ENCODE measurements at regions not wholly inside any gene's neighbourhood (a gene's known extent, or its start where the extent isn't known, plus 50 kb on each side); places are given as distances from the start of the nearest gene placed in this dataset.

DNA sequence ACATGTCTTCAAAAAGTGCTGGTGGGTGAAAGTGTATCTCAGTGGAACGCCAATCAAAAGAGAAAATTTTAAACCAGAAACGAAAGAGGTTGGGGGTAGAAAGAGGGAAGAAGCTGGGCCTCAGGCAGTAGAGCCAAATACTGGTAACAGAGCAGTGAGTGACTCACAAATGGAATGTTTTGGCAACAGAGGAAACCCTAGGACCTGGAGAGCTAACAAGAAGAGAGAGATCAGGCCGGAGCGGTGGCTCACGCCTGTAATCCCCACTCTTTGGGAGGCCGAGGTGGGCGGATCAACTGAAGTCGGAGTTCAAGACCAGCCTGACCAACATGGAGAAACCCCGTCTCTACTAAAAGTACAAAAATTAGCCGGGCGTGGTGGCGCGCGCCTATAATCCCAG lies 450.8 kb upstream of the NAALADL2 start:
- DNase-seq: no peak

DNA sequence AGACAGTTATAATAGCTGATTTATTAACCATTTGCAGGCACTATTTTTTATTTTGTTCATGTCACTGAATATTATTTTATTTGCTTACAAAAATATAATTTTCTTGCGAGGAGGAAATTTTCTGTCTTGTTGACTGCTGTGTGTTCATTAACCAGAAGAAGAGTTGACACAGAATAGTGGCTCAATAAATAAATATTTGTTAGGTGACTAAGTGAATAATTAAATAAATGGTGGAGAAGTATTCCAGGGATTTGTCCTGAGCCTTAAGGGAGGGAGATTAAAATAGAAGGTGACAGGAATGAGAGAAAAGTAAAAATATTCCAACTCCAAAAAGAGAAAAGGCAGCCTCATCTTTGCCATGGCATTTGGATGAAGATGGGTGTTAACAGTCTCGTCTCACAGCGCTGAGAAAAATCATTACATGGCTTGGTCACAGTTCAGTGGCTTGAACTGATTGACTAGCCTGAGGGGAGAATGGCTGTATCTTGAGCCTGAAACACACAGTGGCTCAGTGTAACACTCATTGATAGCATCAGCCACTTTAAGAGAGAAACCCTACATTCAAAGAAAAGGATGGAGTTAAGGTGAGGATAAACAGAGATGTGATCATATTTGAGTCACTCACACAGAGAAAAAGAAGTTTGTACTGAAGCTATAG lies 449.9 kb upstream of the NAALADL2 start:
- no peak for DNase-seq

DNA sequence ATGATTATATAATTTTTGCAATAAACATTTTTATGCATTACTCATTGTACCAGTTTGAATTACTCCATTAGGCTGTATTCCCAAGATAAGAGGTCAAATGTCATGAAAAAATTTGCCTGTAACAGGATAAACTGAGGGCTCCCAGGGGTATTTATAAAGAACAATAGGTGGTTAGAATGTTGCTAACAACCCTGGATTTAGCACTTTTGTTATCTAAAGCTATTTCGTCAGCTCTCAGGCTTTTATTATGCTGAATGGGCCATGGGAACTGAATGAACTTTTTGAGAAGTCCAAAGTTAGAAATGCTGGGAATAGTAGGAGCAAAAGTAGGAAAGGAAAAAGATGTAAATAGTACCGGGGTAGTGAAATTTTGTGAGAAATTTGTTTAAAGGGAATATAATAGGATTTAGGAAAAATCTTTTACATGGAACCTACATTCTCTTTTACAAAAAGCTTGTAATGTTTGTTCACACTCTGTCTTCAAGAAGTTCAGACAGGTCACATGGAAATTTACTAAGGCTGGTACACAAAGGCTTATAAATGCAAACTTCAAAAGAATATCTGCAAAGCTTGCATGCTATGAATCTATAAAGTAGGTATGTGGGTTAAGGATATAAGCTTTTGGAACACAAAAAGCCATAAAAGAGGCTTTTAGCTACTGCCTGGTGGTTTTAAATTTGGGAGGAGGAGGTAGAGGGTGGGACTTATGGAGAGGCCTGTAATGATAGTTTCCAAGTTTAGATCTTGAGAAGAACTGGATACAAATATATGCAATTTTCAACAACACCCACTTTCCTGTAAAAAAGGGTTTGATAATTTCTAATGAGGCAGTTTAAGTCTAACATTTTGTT lies 445.8 kb upstream of the NAALADL2 start:
- DNase-seq: no peak

- DNase-seq: no peak
These were observed 444.2 kb upstream of the NAALADL2 start for GRCh38 chr3:174414902-174415301.

GRCh38 chr3:174417573-174417972 lies 441.6 kb upstream of the NAALADL2 start:
- no peak for DNase-seq

DNA sequence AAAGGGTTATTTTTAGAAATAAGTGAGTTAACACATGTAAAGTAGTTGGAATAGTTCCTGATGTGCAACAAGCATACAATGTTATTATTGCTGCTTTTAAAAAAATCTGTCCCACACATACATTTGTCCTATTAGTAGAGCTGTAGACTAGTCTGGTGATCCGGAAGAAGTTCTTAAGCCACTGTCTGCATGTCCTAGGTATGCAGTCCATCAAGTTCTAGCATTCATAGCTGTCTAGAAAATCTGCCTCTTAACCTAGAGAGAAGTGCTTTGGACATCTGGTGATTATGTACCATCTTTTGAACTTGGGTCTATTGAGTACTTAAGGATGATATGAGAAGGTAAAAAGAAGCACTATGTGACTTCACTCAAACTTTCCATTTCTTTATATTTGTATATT lies 439.9 kb upstream of the NAALADL2 start:
- DNase-seq: no peak

DNA sequence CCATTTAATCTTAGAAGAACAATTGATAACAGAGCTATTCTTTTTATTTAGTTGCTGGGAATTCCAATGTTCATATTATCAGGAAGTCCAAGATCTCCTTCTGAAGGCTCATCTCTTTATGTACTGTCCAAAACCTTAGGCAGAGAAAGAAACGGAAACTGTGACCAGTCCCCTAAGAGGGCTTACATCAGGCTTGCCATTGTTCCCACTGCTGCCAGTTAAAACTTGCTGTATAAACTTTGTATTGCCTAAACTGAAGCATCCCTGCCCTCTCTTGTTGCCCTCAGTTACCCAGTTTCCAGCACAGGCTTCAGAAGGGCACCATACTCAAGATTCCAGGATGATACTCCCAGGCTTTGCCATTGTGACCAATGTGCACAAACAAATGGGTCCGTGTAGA lies 435.2 kb upstream of the NAALADL2 start:
- DNase-seq: no peak

GRCh38 chr3:174424656-174425055 lies 434.5 kb upstream of the NAALADL2 start:
- no peak for DNase-seq

- DNase-seq: no peak
These were observed 433.7 kb upstream of the NAALADL2 start for GRCh38 chr3:174425422-174425821.

- DNase-seq: no peak
These were observed 428.1 kb upstream of the NAALADL2 start for GRCh38 chr3:174430986-174431385.

GRCh38 chr3:174431717-174432116 lies 427.4 kb upstream of the NAALADL2 start:
- DNase-seq: no peak

DNA sequence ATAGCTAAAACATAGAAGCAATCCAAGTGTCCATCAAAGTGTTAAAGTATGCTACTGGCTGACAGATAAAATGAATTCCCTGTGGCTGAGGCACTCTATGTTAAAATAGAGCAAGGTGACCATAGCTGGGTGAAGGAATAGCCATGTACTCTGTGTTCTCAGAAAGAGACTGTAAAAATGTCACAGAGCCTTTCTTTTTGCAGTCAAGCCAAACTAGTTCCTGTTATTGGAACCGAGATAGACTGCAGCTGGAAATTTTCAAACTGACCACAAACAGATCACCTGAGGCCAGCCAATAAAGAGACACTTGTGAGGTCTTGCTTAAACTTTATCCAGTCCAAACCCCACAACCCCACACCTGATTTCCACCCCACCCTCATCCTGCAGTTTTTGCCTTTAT lies 422.8 kb upstream of the NAALADL2 start:
- no peak for DNase-seq

DNA sequence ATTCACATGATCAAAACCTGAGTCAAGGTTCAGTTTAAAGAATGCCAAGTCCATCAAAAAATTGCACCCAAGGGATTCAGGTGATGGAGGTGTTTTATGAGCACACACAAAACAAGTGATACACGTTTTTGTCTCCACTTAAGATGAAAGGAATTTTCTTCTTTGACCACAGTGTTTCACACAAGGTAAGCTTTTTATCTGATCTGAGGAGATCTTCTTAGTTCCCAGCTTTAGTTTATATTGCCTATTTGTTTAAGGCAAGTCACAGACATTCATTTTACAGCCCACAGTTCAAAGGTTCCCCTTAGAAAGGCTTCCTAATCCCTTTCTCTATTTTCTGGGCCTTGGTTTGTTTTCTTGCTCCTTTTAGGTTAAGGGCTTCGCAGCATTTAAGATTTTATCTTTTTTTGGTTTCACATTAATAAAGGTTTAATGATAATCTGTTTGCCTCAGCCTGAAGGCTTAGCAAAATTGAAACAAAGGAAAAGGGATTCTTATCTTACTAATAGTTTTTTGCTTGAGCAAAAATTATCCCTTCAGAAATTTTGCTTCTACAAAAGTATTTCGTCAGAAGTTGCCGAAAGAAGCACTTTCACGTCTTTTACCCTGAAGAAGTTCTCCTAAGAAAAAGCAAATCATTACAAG lies 420.5 kb upstream of the NAALADL2 start:
- DNase-seq: no peak

- DNase-seq: no peak
These were observed 419.5 kb upstream of the NAALADL2 start for GRCh38 chr3:174439331-174440252.

DNA sequence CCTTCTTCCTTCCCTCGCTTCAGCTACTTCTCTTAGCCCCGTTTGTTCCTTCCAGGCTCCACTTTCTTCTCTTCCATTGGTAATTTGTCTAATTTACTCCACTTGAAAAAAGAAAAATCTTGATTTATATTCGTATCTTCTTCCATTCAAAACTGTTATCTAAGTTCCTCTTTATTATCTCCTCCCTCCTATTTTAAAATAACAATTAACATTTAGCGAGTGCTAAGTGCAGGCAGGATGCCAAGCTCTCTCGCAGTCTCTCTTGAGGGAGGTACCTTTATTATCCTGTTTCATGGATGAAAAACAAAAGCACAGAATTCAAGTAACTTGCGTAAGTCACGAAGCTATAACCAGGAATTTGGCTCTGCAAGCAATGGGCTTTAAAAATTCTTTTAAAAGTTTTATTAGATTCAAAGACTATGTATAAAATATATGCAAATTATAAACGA lies 418.9 kb upstream of the NAALADL2 start:
- DNase-seq: no peak

DNA sequence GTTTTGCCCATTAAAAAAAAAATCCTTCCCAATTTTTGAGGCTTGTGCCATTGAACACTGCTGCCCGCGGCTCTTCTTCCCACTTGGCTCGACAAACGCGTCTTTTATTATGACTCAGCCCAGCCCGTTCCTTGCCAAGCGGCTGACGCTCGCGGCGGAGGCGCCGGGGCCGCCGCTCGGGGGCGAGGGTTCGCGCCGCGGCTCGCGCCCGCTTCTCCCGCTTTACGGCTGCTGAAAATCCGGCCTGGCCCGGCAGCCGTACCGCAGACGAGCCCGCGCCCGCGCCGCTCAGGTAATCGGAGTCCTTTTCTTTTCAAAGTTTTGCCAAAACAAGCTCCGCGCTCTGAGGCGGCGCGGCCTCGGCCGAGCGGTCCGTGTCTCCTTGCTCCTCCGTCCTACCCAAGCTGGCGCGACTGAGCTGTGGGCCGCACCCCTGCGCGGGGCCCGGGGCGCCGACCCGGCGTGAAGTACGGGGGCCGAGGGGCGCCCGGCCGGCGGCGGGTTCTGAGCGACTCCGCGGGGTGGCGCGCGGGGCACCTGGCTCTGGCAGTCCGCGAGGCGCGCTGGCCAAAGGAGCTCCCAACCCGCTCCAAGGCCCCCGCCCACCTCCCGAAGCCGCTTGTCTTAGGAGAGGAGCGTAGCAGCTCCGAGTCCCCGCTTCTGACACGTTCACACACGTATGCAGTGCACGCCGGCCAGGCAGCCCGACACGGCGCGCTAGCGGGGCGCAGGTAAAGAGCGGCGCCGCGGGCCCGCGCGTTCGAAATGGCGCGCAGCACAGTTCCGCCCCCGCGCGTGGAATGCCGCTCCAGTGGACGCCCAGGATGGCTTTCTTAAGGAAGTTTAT lies 418.2 kb upstream of the NAALADL2 start:
- DNase-seq: peak; percentile 90

- DNase-seq: no peak
These were observed 417.4 kb upstream of the NAALADL2 start for GRCh38 chr3:174441588-174442301.

DNA sequence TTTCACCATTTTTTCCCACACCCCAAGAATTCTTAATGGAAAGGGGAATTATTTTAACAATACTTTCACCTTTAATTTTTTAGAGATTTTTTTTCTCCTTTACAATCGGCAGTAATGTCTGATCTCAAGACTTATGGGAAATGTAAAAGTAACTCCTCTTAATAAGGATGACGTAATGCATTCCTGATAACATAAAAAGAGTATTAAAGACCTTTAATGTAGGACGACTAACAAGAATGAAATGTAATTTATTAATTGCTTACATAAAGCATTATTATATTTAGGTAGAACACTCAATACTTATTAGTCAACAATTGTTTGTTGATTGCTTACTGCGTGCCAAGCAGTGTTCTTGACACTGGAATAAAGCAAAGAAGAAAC lies 416.8 kb upstream of the NAALADL2 start:
- no peak for DNase-seq

- no peak for DNase-seq
These were observed 414.7 kb upstream of the NAALADL2 start for GRCh38 chr3:174444391-174444790.

GRCh38 chr3:174457758-174458157 lies 401.4 kb upstream of the NAALADL2 start:
- no peak for DNase-seq

DNA sequence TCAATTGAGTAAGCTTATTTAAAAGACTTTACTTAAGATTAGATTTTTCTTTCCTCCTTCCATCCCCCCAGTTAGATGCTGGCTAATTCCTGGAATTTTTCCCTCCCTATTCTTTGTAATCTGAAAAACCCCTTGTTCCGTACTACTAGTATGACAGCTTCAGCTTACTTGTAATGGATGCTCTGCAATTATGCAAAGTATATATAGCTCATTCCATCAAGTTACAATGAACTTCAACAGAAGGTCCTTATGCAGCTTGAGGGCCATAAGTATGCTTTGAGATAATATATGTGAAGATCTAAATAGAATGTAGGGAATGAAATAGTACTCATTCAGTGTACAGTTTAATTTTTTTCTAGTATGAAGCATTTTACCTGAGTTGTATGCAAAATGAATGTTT lies 398.3 kb upstream of the NAALADL2 start:
- no peak for DNase-seq
